ENCODE measurements at regions not wholly inside any gene's neighbourhood (a gene's known extent, or its start where the extent isn't known, plus 50 kb on each side); places are given as distances from the start of the nearest gene placed in this dataset.
A peak's percentile ranks its signal among the peaks of the same experiment; 100 is the strongest.
"Not testable (repeated sequence)": the region's sequence is repeated elsewhere in the genome, so short reads cannot be mapped to it uniquely, and the experiment has no call there.

DNA sequence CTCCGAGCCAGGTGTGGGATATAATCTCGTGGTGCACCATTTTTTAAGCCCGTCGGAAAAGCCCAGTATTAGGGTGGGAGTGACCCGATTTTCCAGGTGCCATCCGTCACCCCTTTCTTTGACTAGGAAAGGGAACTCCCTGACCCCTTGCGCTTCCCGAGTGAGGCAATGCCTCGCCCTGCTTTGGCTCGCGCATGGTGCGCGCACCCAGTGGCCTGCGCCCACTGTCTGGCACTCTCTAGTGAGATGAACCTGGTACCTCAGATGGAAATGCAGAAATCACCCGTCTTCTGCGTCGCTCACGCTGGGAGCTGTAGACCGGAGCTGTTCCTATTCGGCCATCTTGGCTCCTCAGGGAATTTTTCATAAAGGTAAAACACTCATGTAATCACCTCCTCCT is 63.9 kb downstream of the RWDD3 start:
- not testable (repeated sequence) for DNase-seq (ENCODE audit: low read depth)

DNA sequence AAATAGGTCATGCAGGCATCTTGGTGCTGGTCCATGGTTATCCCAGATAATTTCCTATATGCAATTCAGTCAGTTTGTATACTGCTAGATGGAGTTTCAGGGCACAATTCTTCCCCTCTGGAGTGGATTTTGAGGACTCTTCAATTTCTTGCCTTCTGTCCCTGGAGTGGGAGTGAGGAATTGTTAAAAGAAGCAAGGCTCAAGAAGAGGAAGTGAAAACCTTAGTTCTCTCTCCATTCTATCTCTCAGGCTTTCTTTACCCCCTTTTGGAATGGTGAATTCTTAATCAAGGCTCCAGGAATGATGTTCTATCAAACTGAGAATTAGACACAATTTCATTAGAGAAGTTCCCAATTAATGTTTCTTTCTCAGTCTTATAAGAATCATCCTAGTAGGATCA is 67.1 kb downstream of the RWDD3 start:
- DNase-seq (ENCODE audit: low read depth), result no peak

DNA sequence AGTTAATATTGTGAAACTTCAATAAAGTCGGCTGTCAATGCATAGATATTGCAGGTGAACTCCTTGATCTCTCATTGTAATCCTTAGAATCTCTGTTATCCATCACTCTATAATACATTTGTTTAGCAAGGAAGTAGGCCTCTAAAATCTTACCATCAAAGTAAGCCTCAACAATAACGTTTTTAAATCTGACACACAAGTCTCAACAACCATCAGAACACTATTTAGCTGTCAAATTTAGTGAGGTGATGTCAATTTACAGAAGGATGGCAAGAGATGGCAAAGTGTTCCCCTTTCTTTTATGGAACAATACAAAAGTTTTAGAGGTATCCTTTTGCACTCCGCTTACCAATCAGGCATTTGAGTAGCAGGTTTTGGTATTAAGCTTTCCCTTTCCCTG is 67.6 kb downstream of the RWDD3 start:
- no peak for DNase-seq (ENCODE audit: low read depth)

DNA sequence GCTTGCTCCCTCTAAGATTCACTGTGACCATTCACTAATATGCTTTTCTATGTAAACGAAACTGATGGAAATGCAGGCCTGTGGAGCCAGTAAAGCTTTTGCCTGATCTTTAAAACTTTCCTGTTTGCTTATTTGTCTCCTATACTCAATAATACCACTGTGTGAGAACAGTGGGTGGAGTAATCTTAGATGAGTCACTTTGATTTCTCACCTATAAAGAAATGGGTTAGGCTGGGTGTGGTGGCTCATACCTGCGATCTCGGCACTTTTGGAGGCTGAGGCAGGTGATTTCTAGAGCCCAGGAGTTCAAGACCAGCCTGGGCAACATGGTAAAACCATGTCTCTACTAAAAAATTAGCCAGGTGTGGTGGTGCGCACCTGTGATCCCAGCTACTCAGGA is 70.8 kb downstream of the RWDD3 start:
- DNase-seq (ENCODE audit: low read depth), result no peak

GRCh38 chr1:95308276-95309030 is 74.4 kb downstream of the RWDD3 start:
- no peak for DNase-seq (ENCODE audit: low read depth)

- DNase-seq (ENCODE audit: low read depth), result peak; percentile 39
Observed at GRCh38 chr1:95309031-95309471, 75.0 kb downstream of the RWDD3 start.

- DNase-seq (ENCODE audit: low read depth), result no peak
Observed at GRCh38 chr1:95311014-95311413, 77.0 kb downstream of the RWDD3 start.

DNA sequence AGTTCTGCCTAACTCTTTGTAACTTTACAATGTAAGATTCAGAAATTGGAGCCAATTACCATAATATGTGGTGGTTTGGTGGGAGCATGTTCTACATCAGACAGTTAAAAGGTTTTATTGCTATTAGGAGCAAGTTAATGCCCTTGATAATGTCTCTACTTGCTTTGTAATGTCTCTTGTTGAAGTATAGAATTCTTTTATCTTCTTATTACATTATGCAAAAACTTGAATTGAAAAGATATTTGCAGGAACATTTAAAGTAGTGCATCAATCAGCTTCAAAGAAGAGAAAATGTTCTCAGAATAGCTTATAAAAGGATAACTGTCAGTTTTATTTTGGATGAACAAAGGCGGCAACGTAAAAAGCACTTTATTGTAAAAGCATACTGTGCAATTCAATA is 77.8 kb downstream of the RWDD3 start:
- DNase-seq (ENCODE audit: low read depth), result no peak

- no peak for DNase-seq (ENCODE audit: low read depth)
Observed at GRCh38 chr1:95312181-95312580, 78.2 kb downstream of the RWDD3 start.

GRCh38 chr1:95313527-95313926 is 79.5 kb downstream of the RWDD3 start:
- no peak for DNase-seq (ENCODE audit: low read depth)

DNA sequence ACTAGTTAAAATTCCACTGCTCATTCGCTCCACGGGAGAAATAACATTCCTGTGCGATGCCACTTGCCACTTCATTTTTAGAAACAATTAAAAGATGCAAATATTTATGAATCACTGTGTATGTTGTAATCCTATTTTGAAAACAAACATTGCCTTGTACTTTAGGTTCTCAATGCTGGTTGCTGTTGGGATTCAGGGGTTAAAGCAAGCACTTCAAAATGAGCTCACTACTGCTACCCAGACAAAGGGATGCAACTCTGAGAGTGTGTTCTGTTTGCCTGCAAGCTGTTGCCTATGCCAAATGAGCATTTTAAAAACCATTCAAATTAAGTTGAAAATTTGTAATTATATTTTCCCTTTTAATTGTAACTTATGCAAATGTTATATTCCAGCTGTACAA is 87.5 kb downstream of the RWDD3 start:
- no peak for DNase-seq (ENCODE audit: low read depth)

DNA sequence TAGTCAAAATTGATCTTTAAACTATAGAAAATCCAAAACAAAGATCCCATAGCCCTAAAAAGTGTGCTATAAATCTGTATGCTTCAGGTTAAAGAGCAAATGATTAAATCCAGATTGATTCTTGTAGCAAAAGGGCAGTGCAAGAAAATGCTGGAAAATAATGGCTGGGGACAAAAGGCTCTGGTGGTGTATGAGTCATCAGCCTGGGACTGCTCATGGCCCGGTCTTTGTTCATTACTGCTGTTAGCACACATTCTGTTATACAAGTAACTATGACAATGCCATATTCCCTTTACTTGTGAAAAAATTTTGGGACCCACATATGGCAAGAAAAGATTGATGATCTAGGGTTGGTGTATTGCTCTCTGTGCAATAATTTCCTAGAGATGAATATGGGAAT is 89.1 kb downstream of the RWDD3 start:
- no peak for DNase-seq (ENCODE audit: low read depth)

GRCh38 chr1:95325349-95325748 is 91.3 kb downstream of the RWDD3 start:
- DNase-seq (ENCODE audit: low read depth), result no peak

- no peak for DNase-seq (ENCODE audit: low read depth)
Observed at GRCh38 chr1:95326023-95326422, 92.0 kb downstream of the RWDD3 start.

GRCh38 chr1:95332754-95333153 is 98.7 kb downstream of the RWDD3 start:
- DNase-seq (ENCODE audit: low read depth), result no peak

DNA sequence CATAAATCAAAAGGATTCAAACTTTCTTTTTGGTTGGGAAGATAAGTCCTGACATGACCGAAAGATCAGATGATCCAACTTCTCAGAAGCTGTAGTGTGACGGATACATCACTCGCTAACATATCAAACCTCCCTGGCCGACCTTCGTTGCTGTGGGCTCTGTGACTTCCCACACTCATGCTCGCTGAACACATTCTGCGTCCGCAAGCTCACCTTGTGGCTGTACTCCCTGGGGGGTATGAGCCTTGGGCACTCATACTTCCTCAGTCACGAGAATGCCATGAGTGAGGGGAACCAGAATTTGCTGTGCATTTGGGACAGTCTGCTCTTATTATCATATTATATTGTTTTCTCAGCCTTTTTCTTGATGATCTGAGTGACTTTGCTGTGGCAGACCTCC is 105.4 kb downstream of the RWDD3 start:
- no peak for DNase-seq (ENCODE audit: low read depth)

DNA sequence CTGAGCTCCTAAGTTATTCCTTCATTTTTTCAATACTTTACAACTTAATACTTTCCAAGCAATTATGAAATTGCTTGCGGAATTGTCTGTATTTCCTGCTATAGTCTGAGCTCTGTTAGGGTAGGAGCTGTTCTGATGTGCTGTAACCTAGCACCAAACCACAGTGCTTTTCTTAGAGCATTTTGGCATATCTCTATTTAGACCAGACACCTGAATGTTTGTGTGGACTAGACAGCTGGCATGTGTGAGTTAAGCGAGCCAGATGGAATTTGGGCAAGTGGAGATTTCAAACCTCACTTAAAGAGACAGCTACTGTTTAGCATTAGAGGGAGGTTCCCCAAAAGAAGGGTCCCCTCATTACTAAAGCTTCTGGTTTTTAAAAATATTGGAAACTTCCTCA is 106.1 kb downstream of the RWDD3 start:
- DNase-seq (ENCODE audit: low read depth), result no peak

- DNase-seq (ENCODE audit: low read depth), result no peak
Observed at GRCh38 chr1:95352767-95353166, 118.8 kb downstream of the RWDD3 start.

DNA sequence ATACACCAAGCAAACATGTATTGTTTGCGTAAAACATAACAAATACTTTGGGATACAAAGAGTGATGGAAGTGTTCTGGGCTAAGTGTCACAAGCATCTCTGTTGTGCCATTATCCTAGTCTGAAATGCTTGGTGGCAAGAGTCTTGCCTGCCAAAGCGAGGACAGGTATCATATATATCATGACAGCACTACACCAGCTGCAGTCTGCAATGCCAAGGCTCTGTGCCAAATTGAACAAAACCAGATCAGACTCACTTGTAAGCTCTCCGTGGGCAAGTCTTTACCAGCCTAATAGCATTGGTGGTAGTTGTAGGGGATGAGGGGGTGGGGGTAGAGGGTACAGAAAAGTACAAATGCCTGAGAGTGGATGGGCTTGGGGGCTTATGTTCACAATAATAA is 119.2 kb downstream of the RWDD3 start:
- DNase-seq (ENCODE audit: low read depth), result no peak

DNA sequence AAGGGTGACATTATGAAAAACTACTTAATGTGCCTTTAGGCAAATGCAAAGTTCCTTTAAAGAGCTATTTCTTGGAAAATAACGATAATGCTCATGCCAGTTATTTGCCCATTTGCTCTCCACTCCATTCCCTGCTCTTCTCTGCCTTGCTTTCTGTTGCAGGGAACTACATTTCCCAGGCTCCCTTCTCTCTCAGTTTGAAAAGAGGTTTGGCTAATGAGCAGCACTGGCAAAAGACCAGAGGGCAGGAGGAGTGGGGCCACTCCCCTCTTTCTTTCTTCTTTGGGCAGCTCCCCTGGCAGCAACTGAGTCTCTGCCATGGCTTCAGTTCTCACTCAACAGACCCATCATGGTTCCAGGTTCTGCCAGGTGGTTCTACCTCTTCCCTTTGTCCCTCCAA is 130.5 kb downstream of the RWDD3 start:
- no peak for DNase-seq (ENCODE audit: low read depth)

- DNase-seq (ENCODE audit: low read depth), result no peak
Observed at GRCh38 chr1:95366498-95366897, 132.5 kb downstream of the RWDD3 start.

DNA sequence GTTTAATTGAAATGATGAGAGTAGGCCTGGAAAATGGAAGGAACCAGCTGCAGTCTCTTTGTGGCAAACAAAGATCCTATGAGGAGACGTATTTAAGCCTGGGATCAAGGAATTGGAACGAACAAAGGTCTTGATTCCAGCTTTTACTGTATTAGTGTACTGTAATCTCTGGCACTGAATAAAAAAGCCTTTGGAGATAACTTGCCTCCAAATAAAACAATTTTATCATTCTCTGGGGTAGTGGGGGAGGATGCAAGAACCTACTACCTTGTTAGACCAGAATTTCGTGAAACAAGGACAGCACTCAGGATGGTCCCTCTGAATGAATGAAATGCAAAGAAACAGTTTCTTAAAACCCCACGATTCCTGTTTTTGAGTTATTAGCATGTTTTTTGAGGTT is 134.2 kb downstream of the RWDD3 start:
- DNase-seq (ENCODE audit: low read depth), result no peak

DNA sequence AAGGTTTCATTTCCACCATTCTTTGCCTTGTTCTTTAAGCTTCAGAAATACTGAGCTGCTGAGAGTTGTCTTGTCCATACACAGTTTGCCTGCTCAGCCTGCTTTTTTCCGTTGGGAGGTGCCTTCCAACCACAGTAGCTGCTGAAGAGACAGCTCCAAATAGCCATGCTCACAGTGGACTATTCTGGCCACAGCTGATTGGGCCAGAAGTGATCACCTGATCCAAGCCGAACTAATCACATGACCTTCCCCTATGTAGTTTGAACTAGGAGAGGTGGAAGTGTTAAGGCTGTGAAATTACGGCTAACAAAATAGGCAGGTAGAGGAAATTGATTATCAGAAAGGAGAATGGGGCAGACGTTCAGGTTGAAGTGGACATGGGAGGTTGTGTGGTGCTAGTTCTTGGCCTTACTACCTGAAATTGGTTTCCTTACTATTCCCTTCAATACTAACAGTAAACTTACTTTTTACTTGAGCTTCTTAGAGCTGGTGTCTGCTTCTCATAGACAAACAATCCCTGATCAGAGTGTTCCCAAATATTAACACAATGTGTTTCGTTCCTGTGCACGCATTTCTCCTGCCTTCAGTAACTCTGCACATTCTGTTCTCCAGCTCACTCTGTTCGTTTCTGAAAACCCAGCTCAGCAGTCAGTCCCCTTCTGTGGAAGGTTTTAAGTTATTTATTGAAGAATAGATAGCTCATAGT is 136.1 kb downstream of the RWDD3 start:
- DNase-seq (ENCODE audit: low read depth), result no peak

Measured in iris pigment epithelial cell (primary cell).